Neural cell (in vitro differentiated cells): ENCODE measurements at regions not wholly inside any gene's neighbourhood (a gene's known extent, or its start where the extent isn't known, plus 50 kb on each side); places are given as distances from the start of the nearest gene placed in this dataset.

Experiments used
- H2AFZ ChIP-seq: fragments of 200-600, 300-800 bp; sonication (generic), shearing (Covaris generic); 2 replicates; pipeline ENCODE4 v1.6.0; 2014; ENCODE audit warnings: low read depth, mild to moderate bottlenecking, antibody characterized with exemption, low read length, moderate library complexity
- H3F3A ChIP-seq: fragments of 200-600 bp; shearing (Covaris generic); 2 replicates; pipeline ENCODE4 v1.6.1; 2016; ENCODE audit warnings: mild to moderate bottlenecking, moderate library complexity, mixed read lengths, antibody characterized with exemption, low read length; ENCODE audit not compliant: insufficient read depth, poor library complexity, severe bottlenecking
- H3K27ac ChIP-seq: fragments of 200-600, 300-800 bp; sonication (generic), shearing (Covaris generic); 2 replicates; pipeline ENCODE4 v1.5.1; 2014; ENCODE audit warnings: mild to moderate bottlenecking, low read length, moderate library complexity
- H3K27me3 ChIP-seq: fragments of 300-800, 200-600 bp; sonication (generic), shearing (Covaris generic); 2 replicates; pipeline ENCODE4 v1.6.0; 2014; ENCODE audit warnings: mild to moderate bottlenecking, low read depth, low read length, moderate library complexity; ENCODE audit not compliant: insufficient read depth
- H3K36me3 ChIP-seq: fragments of 300-800, 200-600 bp; sonication (generic), shearing (Covaris generic); 2 replicates; pipeline ENCODE4 v1.5.1; 2014; ENCODE audit warnings: mild to moderate bottlenecking, antibody characterized with exemption, low read length, moderate library complexity; ENCODE audit not compliant: insufficient read depth
- H3K4me2 ChIP-seq: fragments of 300-800, 200-600 bp; sonication (generic), shearing (Covaris generic); 2 replicates; pipeline ENCODE4 v1.6.0; 2014; ENCODE audit warnings: mild to moderate bottlenecking, low read length
- H3K4me3 ChIP-seq: fragments of 300-800, 200-600 bp; sonication (generic), shearing (Covaris generic); 2 replicates; pipeline ENCODE4 v1.5.1; 2014; ENCODE audit warnings: mild to moderate bottlenecking, low read length, moderate library complexity
- H3K79me2 ChIP-seq: fragments of 200-600 bp; shearing (Covaris generic); replicated peaks from 2 replicates; pipeline ENCODE4 v1.6.0; 2014; ENCODE audit warnings: mild to moderate bottlenecking, low read length, moderate library complexity; ENCODE audit not compliant: insufficient read depth
- H3K9ac ChIP-seq: fragments of 300-800, 200-600 bp; sonication (generic), shearing (Covaris generic); 2 replicates; pipeline ENCODE4 v1.6.1; 2016; ENCODE audit warnings: mild to moderate bottlenecking, low read length, mixed read lengths
- H3K9me2 ChIP-seq: fragments of 200-600 bp; shearing (Covaris generic); 2 replicates; pipeline ENCODE4 v1.6.1; 2016; ENCODE audit warnings: mild to moderate bottlenecking, low read length, mixed read lengths; ENCODE audit not compliant: insufficient read depth
- H3K9me3 ChIP-seq: fragments of 200-600, 300-800 bp; sonication (generic), shearing (Covaris generic); 2 replicates; pipeline ENCODE4 v1.6.1; 2016; ENCODE audit warnings: mild to moderate bottlenecking, mixed run types, low read length, moderate library complexity, mixed read lengths
- H4K20me1 ChIP-seq: fragments of 200-600 bp; shearing (Covaris generic); 2 replicates; pipeline ENCODE4 v1.6.1; 2016; ENCODE audit warnings: mild to moderate bottlenecking, mixed run types; ENCODE audit not compliant: insufficient read depth
- CTCF ChIP-seq: fragments of 450-650 bp; IDR thresholded peaks from 2 replicates; pipeline ENCODE4 v1.5.1; 2014; ENCODE audit warnings: antibody characterized with exemption, mild to moderate bottlenecking, moderate library complexity; ENCODE audit not compliant: poor library complexity, severe bottlenecking
- EP300 ChIP-seq: fragments of 450-650 bp; conservative IDR thresholded peaks from 2 replicates; pipeline ENCODE4 v1.6.1; 2014; ENCODE audit warnings: antibody characterized with exemption, mild to moderate bottlenecking, moderate library complexity; ENCODE audit not compliant: poor library complexity, severe bottlenecking
- EZH2 ChIP-seq: fragments of 200-600, 300-800 bp; shearing (Covaris generic), sonication (generic); IDR thresholded peaks from 2 replicates; pipeline ENCODE4 v1.6.1; 2014; ENCODE audit warnings: antibody characterized with exemption, low read length, borderline replicate concordance, mild to moderate bottlenecking; ENCODE audit not compliant: insufficient read depth, poor library complexity, severe bottlenecking
- MXI1 ChIP-seq: fragments of 450-650 bp; conservative IDR thresholded peaks from 2 replicates; pipeline ENCODE4 v1.6.1; 2014; ENCODE audit warnings: antibody characterized with exemption, mild to moderate bottlenecking; ENCODE audit not compliant: poor library complexity, severe bottlenecking
- POLR2AphosphoS5 ChIP-seq: IDR thresholded peaks from 2 replicates; pipeline ENCODE4 v1.6.1; 2012
- RAD21 ChIP-seq: fragments of 450-650 bp; conservative IDR thresholded peaks from 2 replicates; pipeline ENCODE4 v1.6.1; 2014; ENCODE audit warnings: antibody characterized with exemption, mild to moderate bottlenecking, moderate library complexity
- SMC3 ChIP-seq: fragments of 450-650 bp; conservative IDR thresholded peaks from 2 replicates; pipeline ENCODE4 v1.6.1; 2014; ENCODE audit warnings: antibody characterized with exemption, mild to moderate bottlenecking, moderate library complexity; ENCODE audit not compliant: poor library complexity
- TAF1 ChIP-seq: IDR thresholded peaks from 2 replicates; pipeline ENCODE4 v1.6.1; 2012; ENCODE audit warnings: low read depth
- TF ChIP-seq, protein P1 (sequence below): IDR thresholded peaks from 2 replicates; pipeline ENCODE4 v1.6.1; 2012; ENCODE audit warnings: borderline replicate concordance

- H3K36me3 ChIP-seq, result no peaks in the 10 kb centered on the region
- H4K20me1 ChIP-seq, result no peaks in the 10 kb centered on the region
- H3K9me3 ChIP-seq, result no peaks in the 10 kb centered on the region
- H3K9me2 ChIP-seq, result no peaks in the 10 kb centered on the region
- H3K27ac ChIP-seq, result no peak overlapping the region
- no peak overlapping the region for H3K4me2 ChIP-seq
- TF ChIP-seq EP300 (no peak), SMC3 (no peak), EZH2 (no peak), RAD21 (no peak), MXI1 (no peak), CTCF (no peak), TAF1 (no peak), POLR2AphosphoS5 (no peak)
- TF ChIP-seq, protein P1, sequence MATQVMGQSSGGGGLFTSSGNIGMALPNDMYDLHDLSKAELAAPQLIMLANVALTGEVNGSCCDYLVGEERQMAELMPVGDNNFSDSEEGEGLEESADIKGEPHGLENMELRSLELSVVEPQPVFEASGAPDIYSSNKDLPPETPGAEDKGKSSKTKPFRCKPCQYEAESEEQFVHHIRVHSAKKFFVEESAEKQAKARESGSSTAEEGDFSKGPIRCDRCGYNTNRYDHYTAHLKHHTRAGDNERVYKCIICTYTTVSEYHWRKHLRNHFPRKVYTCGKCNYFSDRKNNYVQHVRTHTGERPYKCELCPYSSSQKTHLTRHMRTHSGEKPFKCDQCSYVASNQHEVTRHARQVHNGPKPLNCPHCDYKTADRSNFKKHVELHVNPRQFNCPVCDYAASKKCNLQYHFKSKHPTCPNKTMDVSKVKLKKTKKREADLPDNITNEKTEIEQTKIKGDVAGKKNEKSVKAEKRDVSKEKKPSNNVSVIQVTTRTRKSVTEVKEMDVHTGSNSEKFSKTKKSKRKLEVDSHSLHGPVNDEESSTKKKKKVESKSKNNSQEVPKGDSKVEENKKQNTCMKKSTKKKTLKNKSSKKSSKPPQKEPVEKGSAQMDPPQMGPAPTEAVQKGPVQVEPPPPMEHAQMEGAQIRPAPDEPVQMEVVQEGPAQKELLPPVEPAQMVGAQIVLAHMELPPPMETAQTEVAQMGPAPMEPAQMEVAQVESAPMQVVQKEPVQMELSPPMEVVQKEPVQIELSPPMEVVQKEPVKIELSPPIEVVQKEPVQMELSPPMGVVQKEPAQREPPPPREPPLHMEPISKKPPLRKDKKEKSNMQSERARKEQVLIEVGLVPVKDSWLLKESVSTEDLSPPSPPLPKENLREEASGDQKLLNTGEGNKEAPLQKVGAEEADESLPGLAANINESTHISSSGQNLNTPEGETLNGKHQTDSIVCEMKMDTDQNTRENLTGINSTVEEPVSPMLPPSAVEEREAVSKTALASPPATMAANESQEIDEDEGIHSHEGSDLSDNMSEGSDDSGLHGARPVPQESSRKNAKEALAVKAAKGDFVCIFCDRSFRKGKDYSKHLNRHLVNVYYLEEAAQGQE, result no peak
- no peaks in the 10 kb centered on the region for H3F3A ChIP-seq
- H3K9ac ChIP-seq, result no peak overlapping the region
- no peaks in the 10 kb centered on the region for H3K27me3 ChIP-seq
- no peaks in the 10 kb centered on the region for H3K79me2 ChIP-seq
- H3K4me3 ChIP-seq, result no peak overlapping the region
- H2AFZ ChIP-seq, result no peak overlapping the region
Observed at GRCh38 chr4:75343333-75343732, 170.9 kb downstream of the RCHY1 start.

- Histone ChIP-seq H3K9me2 (no peaks in the 10 kb centered on the region), H3K27me3 (no peaks in the 10 kb centered on the region), H3K36me3 (no peaks in the 10 kb centered on the region), H3K79me2 (no peaks in the 10 kb centered on the region), H3K4me2 (no peak overlapping the region), H2AFZ (no peak overlapping the region), H3K9me3 (no peaks in the 10 kb centered on the region), H3F3A (no peaks in the 10 kb centered on the region), H4K20me1 (no peaks in the 10 kb centered on the region), H3K9ac (no peak overlapping the region), H3K27ac (no peak overlapping the region), H3K4me3 (no peak overlapping the region)
- no peak for TF ChIP-seq EZH2
- no peak for TF ChIP-seq POLR2AphosphoS5
- no peak for TF ChIP-seq MXI1
- TF ChIP-seq EP300, result no peak
- no peak for TF ChIP-seq CTCF
- TF ChIP-seq RAD21, result no peak
- TF ChIP-seq SMC3, result no peak
- TF ChIP-seq TAF1, result no peak
- TF ChIP-seq, protein P1, result no peak
Observed at GRCh38 chr4:75340561-75340960, 173.6 kb downstream of the RCHY1 start.
